Suprapubic skin (tissue), 4 donors: ENCODE measurements at regions not wholly inside any gene's neighbourhood (a gene's known extent, or its start where the extent isn't known, plus 50 kb on each side); places are given as distances from the start of the nearest gene placed in this dataset.

ENCODE experiments used
- DNase-seq, 2 donors: peaks; one replicate each; pipeline ENCODE4 v3.0.0-alpha.2; 2019; ENCODE audit warnings: low spot score in 2 of 2
- H3K27ac ChIP-seq: fragments of 200-600 bp; sonication (generic); one replicate; pipeline ENCODE4 v1.5.1; 2019
- H3K27me3 ChIP-seq: fragments of 200-600 bp; sonication (generic); one replicate; pipeline ENCODE4 v1.5.1; 2019
- H3K36me3 ChIP-seq: fragments of 200-600 bp; sonication (generic); one replicate; pipeline ENCODE4 v1.5.1; 2019
- H3K4me1 ChIP-seq: fragments of 200-600 bp; sonication (generic); one replicate; pipeline ENCODE4 v1.5.1; 2019
- H3K4me3 ChIP-seq: fragments of 200-600 bp; sonication (generic); one replicate; pipeline ENCODE4 v1.5.1; 2019; ENCODE audit warnings: mild to moderate bottlenecking
- H3K9me3 ChIP-seq: fragments of 200-600 bp; sonication (generic); one replicate; pipeline ENCODE4 v1.5.1; 2019
- EP300 ChIP-seq: sonication (generic); formaldehyde crosslinking; IDR thresholded peaks from one replicate; pipeline ENCODE4 v1.6.1; 2017; ENCODE audit warnings: antibody characterized with exemption
- POLR2A ChIP-seq, 2 donors: fragments of 450-650 bp; IDR thresholded peaks; one replicate each; pipeline ENCODE4 v1.6.1; 2017; ENCODE audit warnings: antibody characterized with exemption in 2 of 2, mild to moderate bottlenecking in 2 of 2, moderate library complexity in 2 of 2
- POLR2AphosphoS5 ChIP-seq, 3 donors: sonication (generic); formaldehyde crosslinking; IDR thresholded peaks; one replicate each; pipeline ENCODE4 v1.6.1; 2017; ENCODE audit warnings: antibody characterized with exemption in 3 of 3
- WGBS: methylation state at CpG from one replicate; pipeline ENCODE4 v1.1.5; 2018; 5-methylcytosine and 5-hydroxymethylcytosine counted together
- TF ChIP-seq, protein P1 (sequence below), 2 donors: fragments of 200-600 bp in 1 of 2; fragments of 450-650 bp in 1 of 2; sonication (generic) in 1 of 2; IDR thresholded peaks; one replicate each; pipeline ENCODE4 v1.5.1; 2016 to 2019; ENCODE audit warnings: antibody characterized with exemption in 2 of 2, mild to moderate bottlenecking in 1 of 2, moderate library complexity in 1 of 2

DNA sequence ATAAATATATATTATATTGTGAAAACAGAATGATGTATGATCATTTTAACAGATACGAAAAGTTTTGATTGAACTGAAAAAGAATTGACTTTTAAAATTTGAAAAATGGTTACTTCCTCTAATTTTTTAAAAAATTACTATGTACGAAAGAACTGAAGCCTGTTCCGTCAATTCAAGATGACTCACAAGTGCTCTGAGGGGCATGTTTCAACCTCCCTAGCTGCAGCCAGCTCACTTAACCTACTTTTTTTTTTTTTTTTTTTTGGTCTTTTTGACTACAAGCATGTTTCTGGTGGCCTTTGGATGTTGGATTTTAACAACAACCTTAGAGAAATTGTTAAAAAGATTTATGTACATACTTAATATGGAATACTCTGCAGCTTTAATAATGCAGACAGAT lies 1139.3 kb downstream of the DIAPH3 start:
- Histone ChIP-seq H3K9me3 (no peaks in the 10 kb centered on the region), H3K27me3 (no peaks in the 10 kb centered on the region), H3K4me1 (no peaks in the 10 kb centered on the region), H3K4me3 (no peak overlapping the region), H3K36me3 (no peaks in the 10 kb centered on the region), H3K27ac (no peak overlapping the region)
- 56% methylated on average over 3 of the region's 3 CpGs for whole genome bisulfite sequencing
- no peak for DNase-seq
- TF ChIP-seq POLR2A (IDR thresholded peaks at IDR 0.05), result no peak
- TF ChIP-seq, protein P1, sequence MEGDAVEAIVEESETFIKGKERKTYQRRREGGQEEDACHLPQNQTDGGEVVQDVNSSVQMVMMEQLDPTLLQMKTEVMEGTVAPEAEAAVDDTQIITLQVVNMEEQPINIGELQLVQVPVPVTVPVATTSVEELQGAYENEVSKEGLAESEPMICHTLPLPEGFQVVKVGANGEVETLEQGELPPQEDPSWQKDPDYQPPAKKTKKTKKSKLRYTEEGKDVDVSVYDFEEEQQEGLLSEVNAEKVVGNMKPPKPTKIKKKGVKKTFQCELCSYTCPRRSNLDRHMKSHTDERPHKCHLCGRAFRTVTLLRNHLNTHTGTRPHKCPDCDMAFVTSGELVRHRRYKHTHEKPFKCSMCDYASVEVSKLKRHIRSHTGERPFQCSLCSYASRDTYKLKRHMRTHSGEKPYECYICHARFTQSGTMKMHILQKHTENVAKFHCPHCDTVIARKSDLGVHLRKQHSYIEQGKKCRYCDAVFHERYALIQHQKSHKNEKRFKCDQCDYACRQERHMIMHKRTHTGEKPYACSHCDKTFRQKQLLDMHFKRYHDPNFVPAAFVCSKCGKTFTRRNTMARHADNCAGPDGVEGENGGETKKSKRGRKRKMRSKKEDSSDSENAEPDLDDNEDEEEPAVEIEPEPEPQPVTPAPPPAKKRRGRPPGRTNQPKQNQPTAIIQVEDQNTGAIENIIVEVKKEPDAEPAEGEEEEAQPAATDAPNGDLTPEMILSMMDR (IDR thresholded peaks at IDR 0.05), result no peak
- no peak for TF ChIP-seq POLR2AphosphoS5 (IDR thresholded peaks at IDR 0.05)
- no peak for TF ChIP-seq EP300

- WGBS, result 75% methylated on average over 2 of the region's 2 CpGs
- H3K9me3 ChIP-seq, result no peaks in the 10 kb centered on the region
- TF ChIP-seq, protein P1 (IDR thresholded peaks at IDR 0.05), result no peak
- TF ChIP-seq POLR2A (IDR thresholded peaks at IDR 0.05) (no peak), POLR2AphosphoS5 (IDR thresholded peaks at IDR 0.05) (no peak), EP300 (no peak)
Observed at GRCh38 chr13:59034198-59034597, 1129.5 kb downstream of the DIAPH3 start.

DNA sequence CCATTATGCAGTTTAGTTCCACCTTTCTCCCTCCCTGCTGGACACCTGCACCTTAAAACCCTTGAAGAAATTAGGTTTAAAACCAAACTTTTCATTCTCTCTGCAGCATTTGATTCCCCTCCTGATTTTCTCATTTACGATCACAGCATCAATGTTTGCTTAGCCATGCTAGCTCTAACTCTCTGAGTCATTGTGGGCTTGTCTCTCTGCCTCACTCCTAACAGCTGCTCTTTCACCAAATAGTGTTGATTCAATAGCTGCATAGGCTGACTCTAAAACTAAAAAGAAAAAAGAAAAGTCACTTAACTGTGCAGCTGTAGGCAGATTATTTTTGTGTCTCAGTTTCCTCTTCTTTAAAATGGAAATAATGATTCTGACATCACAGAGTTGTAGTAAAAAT lies 1124.9 kb downstream of the DIAPH3 start:
- no peaks in the 10 kb centered on the region for H3K4me1 ChIP-seq
- H3K27ac ChIP-seq, result no peak overlapping the region
- no peaks in the 10 kb centered on the region for H3K36me3 ChIP-seq
- H3K4me3 ChIP-seq, result no peak overlapping the region
- TF ChIP-seq POLR2A (IDR thresholded peaks at IDR 0.05) (no peak), EP300 (no peak), POLR2AphosphoS5 (IDR thresholded peaks at IDR 0.05) (no peak)
- TF ChIP-seq, protein P1 (IDR thresholded peaks at IDR 0.05), result no peak
- WGBS, result 86% methylated on average over 1 of the region's 1 CpG
- H3K9me3 ChIP-seq, result no peaks in the 10 kb centered on the region
- H3K27me3 ChIP-seq, result no peaks in the 10 kb centered on the region
- no peak for DNase-seq

More at GRCh38 chr13:59034198-59034597, 1129.5 kb downstream of the DIAPH3 start:
- Histone ChIP-seq H3K4me3 (no peak overlapping the region), H3K27me3 (no peaks in the 10 kb centered on the region), H3K36me3 (no peaks in the 10 kb centered on the region), H3K27ac (no peak overlapping the region), H3K4me1 (no peaks in the 10 kb centered on the region)
- no peak for DNase-seq

GRCh38 chr13:59043016-59043415 lies 1120.7 kb downstream of the DIAPH3 start:
- no peaks in the 10 kb centered on the region for H3K4me1 ChIP-seq
- H3K9me3 ChIP-seq, result no peaks in the 10 kb centered on the region
- no peaks in the 10 kb centered on the region for H3K36me3 ChIP-seq
- no peaks in the 10 kb centered on the region for H3K27me3 ChIP-seq
- WGBS, result 73% methylated on average over 2 of the region's 2 CpGs
- no peak overlapping the region for H3K4me3 ChIP-seq
- H3K27ac ChIP-seq, result no peak overlapping the region
- TF ChIP-seq EP300 (no peak), POLR2AphosphoS5 (IDR thresholded peaks at IDR 0.05) (no peak), POLR2A (IDR thresholded peaks at IDR 0.05) (no peak)
- TF ChIP-seq, protein P1 (IDR thresholded peaks at IDR 0.05), result no peak
- no peak for DNase-seq

- no peaks in the 10 kb centered on the region for H3K36me3 ChIP-seq
- no peak for TF ChIP-seq POLR2A (IDR thresholded peaks at IDR 0.05)
- no peak for TF ChIP-seq EP300
- TF ChIP-seq, protein P1 (IDR thresholded peaks at IDR 0.05), result no peak
- no peak for TF ChIP-seq POLR2AphosphoS5 (IDR thresholded peaks at IDR 0.05)
- no peaks in the 10 kb centered on the region for H3K9me3 ChIP-seq
- H3K4me3 ChIP-seq, result no peak overlapping the region
- no peak overlapping the region for H3K27ac ChIP-seq
- H3K27me3 ChIP-seq, result no peaks in the 10 kb centered on the region
- no peaks in the 10 kb centered on the region for H3K4me1 ChIP-seq
- 65% methylated on average over 2 of the region's 2 CpGs for WGBS
- no peak for DNase-seq
Observed at GRCh38 chr13:59047546-59047945, 1116.2 kb downstream of the DIAPH3 start.
